Anterior cingulate cortex (tissue), 58 donors: ENCODE measurements at regions not wholly inside any gene's neighbourhood (a gene's known extent, or its start where the extent isn't known, plus 50 kb on each side); places are given as distances from the start of the nearest gene placed in this dataset.

Experiments used
- DNase-seq, 58 donors: peaks; one replicate each; lab custom pipeline; 2025; lab: John Stamatoyannopoulos, UW

GRCh38 chr5:160508780-160509361 is 87.2 kb downstream of the PTTG1 start:
- peak in 43 of 58 donors; percentile 3 to 84 (median 40) for DNase-seq

- DNase-seq, result peak in 7 of 58 donors; percentile 9 to 44 (median 22)
Measured at GRCh38 chr5:160511280-160511929, 89.8 kb downstream of the PTTG1 start.
